ENCODE measurements at regions not wholly inside any gene's neighbourhood (a gene's known extent, or its start where the extent isn't known, plus 50 kb on each side); places are given as distances from the start of the nearest gene placed in this dataset.
"Not testable (repeated sequence)": the region's sequence is repeated elsewhere in the genome, so short reads cannot be mapped to it uniquely, and the experiment has no call there.

DNA sequence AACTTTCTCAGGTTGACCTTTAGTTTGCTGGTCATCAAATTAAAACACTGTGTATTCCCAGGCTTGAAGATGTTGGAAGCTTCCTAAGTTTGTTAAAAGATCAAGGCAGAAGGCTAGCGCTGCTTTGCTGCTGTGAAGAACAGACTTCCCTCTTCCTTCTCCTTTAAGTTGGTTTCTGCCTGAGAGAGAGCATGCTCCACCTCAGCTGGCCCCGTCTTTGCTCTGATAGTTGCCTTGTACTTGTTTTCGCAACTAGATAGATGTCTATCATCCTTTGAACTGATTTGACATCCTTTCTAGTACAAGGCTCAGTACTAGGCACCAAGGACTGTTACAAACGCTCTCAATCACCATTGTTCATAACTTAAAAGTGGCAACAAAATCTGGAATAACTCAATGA is 177.8 kb upstream of the MKLN1 start:
- ATAC-seq, result no peak

DNA sequence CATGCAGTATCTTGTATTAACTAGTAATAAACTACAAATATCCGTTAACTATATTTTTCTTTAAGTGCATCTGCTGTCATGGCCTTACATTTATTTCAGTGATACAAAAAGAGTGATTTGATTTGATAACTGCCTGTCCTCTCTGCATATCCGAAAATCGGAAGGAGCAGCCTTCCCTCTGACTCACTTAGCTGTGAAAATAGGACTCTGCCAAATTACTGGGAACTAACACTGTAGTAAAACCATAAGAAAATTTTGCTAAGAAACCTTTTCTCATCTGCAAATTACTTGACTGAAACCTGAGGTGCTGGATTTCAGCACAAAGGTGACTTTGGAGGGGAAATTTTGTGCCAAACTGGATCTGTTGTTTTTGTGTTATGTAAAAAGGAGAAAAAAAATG is 176.6 kb upstream of the MKLN1 start:
- ATAC-seq, result no peak

DNA sequence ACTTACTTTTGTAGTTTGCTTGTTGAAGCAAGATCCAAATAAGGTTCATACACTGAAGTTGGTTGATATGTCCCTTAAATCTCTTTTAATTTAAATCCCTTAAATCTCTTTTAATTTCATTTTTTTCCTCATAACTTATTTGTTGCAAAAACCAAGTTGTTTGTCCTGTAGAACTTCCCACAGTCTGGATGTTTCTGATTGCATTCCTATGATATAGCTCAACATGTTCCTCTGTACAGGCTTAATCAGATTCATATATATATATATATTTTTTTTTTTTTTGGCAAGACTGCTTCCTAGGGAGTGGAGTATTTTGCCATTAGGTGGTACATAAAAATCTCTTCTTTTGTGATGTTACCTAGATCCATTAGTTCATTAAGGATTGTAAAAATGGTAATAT is 174.9 kb upstream of the MKLN1 start:
- ATAC-seq, result no peak

DNA sequence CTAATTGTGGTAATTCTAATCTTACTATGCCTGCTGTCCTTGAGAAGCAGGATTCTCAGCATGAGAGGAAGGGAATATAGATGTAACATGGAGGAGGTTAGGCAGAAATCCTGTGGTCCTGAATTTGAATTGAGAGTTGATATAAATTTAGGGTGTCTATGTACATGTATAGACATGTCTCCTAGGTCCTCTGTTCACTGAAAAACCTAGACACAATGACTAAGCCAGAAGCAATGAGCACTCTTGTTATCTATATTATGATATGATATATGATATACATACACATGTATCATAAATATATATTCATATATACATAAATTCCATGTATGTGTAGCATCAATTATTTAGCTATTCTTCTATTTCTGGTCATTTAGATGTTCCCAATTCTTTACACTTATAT is 173.3 kb upstream of the MKLN1 start:
- no peak for ATAC-seq

DNA sequence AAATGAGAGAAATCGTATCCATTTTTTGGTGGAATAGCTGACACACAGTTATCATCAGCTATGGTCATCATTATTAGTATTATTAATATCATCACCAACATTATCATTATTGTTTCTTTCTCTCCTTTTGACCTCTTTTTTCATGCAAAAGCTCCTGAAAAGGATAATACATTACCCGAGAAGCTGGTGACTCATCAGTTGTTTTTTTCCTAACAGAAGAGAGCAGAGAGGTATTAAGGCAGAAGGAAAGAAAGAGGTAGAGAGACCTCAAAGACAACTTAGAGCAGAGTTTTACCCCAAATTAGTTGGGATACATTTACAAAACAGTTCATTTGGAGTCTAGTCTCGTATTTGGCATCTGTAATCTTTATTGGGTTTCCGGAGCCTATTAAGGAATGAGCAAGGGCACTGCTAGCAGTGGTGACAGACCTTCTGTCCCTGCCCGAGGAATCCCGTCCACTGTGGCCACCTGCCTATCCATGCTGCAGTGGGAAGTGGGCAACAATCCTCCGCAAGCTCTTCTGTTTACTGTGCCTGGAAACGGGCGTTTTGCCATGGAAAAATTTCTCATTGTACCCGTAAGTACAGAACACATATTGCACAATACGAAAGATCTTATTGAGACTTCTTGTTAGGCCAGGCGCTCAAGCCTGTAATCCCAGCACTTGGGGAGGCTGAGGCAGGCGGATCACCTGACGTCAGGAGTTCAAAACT is 170.0 kb upstream of the MKLN1 start:
- no peak for ATAC-seq

DNA sequence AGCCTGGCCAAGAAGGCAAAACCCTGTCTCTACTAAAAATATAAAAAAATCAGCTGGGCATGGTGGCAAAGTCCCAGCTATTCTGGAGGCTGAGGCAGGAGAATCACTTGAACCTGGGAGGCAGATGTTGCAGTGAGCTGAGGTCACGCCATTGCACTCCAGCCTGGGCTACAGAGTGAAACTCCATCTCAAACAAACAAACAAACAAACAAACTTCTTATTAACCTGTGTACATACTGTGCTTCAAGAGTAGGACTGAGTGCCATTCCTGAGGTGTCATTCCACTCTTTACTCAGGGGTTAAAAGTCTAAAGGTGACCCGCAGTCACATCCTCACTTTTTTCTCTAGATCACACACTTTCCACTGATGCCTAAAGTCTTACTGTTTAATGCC is 169.4 kb upstream of the MKLN1 start:
- ATAC-seq, result not testable (repeated sequence)

DNA sequence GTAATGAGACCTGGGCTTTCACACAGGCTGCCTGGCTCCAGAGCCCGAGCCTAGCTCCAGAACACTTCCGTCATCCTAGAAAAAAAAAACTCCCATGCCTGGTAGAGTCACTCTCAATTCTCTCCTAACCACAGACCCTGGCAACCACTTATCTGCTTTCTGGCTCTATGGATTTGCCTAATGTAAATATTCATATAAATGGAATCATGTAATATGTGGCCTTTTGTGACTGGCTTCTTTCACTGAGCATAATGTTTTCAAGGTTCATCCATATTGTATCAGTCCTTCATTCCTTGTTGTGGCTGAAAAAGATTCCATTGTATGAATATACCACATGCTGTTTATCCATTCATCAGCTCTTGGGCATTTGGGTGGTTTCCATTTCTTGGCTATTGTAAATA is 167.7 kb upstream of the MKLN1 start:
- ATAC-seq, result no peak

DNA sequence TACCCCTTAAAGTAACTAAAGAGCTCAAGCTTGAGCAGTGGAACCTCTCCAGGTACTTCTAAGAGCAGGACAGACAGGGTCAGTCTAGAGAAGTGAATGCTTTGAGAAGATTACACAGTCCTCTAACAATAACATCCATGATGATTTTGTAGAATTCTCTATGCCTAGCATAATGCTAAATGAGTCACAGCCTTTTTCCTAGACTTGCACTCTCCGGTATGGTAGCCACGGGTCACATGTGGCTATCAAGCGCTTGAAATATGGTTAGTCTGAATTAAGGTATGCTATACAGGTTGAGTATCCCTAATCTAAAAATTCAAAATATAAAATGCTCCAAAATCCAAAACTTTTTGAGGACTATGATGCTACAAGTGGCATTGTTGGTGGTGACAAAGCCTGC is 166.6 kb upstream of the MKLN1 start:
- no peak for ATAC-seq

DNA sequence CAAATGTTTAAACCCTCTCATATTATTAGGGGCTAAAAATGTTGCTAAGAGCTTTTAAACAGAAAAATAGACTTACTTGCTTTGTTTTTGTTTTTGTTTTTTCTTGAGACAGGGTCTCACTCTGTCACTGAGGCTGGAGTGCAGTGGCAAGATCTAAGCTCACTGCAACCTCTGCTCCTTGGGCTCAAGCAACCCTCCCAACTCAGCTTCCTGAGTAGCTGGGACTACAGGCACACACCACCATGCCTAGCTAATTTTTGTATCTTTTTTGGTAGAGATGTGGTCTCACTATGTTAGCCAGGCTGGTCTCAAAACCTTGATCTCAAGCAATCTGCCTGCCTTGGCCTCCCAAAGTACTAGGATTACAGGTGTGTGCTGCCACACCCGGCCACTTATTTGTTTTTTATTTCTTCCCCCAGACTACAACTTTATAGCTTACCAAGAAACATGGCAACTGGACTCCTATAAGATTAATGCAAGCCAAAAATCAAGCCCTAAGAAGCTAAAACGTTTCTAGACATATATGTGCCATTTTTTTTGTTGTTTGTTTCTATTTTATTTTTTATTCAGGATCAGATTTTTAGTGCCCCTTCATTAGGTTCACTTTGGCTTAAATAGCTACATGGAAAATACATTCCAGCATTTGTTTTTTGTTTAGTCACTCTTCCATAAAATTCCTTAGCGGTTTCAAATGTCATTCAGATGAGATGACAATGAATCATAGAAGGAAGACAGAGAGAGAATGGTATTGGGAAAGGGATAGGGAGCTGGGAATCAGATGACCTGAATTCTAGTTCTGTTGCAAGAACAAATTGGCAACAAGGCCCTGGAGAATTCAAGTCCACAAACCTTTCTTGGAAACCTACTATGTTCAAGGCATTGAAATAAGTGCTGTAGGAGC is 163.4 kb upstream of the MKLN1 start:
- no peak for ATAC-seq

DNA sequence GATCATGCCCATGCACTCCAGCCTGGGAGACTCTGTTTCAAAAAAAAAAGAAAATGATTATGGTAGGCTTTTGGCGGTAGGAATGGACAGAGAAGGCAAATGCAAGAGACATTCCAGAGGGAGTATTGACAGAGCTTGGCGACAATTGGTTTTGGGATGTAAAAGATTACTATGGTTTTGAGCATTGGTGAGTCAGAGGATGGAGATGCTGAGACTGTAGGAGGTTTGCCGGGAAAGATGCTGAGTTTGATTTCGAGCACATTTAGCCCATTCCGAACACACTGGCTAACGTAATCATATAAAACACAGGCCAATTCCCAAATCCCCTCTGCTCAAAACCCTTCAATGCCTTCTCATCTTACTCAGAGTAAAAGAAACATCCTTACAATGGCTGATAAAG is 161.6 kb upstream of the MKLN1 start:
- no peak for ATAC-seq

DNA sequence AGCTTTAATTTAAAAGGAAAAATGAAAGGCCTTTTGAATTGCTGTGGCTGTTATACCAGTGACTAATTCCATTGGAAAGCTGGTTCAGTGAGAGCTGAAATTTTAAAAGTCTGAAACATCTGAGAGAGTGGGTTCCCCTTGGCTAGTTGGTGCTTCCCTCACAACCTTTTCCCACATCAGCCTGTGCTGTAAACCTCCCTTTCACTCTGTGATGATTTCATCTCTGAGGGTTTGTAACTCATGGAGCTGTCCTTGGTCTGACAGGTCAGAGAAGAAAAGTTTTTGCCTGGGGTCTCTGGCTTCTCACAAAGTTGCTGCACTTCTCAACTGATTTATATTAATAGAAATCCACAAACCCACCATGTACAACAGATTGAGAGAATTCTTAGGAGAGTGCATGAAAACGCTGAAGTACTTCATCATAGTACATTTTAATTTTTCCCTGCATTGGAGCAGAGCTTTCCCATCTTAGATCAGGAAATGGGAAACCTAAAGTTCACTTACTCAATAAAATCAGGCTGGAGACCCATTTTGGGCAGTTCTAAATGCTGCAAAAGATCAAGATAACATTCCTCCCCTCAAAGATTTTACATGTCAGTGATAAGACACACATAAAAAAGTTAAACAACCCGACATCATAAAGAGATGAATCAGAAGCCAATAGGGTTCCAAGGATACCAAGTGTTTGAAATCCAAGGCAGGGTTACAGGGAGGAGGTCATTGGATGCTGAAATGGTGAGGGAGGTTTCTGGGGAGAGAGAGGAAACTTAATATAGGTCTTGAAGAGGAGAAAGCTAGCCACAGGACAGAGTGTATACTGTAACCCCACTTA is 157.0 kb upstream of the MKLN1 start:
- ATAC-seq, result no peak

DNA sequence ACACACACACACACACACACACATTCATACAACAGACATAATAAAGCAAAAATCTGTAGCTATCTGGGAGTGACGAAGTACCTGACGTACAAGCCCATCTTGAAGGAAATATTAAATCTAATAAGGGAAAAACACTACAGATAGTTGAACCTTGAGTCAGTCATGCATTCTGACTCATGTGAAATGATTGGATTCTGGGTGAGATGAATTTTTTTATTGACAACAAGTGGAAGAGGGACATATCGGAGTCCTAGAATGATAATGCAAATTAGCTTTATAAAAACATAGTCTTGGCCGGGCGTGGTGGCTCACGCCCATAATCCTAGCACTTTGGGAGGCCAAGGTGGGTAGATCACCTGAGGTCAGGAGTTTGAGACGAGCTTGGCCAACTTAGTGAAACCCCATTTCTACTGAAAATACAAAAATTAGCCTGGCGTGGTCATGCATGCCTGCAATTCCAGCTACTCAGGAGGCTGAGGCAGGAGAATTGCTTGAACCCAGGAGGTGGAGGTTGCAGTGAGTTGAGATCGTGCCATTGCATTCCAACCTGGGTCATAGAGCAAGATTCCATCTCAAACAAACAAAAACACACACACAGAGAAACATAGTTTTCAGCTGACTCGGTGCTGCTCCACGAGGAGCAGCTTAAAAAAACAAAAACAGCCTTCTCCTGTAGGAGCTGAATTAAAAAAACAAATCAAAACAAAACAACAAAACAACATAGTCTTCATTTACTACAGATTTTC is 154.4 kb upstream of the MKLN1 start:
- ATAC-seq, result no peak

DNA sequence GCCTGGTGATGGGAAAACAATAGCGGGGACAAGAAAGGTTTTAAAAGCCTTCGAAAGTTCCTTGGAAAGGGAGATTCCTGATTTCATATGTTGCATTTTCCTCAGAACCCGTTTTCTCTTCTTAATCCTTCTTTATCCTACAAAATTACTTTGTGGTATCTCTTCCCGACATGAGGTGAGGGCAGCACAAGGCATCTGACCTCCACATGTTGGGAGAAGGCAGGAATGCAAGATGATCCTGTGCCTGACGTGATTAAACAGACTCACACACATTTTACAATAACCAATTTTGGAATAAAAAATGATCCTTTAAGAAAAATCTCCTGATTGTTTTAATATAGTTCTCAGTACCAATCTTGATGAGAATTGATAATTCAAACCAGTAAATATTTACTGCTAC is 153.3 kb upstream of the MKLN1 start:
- no peak for ATAC-seq

DNA sequence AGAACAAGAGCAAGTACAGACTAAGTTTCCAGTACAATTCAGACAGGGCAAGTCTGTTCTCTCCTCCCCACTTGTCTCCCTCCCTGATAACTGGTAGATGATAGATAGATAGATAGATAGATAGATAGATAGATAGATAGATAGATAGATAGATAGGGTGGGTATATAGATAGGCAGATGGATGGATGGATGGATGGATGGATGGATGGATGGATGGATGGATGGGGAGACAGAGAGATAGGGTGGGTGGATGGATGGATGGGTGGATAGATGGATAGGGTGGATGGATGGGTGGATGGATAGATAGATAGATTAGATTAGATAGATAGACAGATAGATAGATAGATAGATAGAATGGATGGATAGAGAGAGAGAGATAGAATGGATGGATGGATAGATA is 152.8 kb upstream of the MKLN1 start:
- ATAC-seq, result no peak

DNA sequence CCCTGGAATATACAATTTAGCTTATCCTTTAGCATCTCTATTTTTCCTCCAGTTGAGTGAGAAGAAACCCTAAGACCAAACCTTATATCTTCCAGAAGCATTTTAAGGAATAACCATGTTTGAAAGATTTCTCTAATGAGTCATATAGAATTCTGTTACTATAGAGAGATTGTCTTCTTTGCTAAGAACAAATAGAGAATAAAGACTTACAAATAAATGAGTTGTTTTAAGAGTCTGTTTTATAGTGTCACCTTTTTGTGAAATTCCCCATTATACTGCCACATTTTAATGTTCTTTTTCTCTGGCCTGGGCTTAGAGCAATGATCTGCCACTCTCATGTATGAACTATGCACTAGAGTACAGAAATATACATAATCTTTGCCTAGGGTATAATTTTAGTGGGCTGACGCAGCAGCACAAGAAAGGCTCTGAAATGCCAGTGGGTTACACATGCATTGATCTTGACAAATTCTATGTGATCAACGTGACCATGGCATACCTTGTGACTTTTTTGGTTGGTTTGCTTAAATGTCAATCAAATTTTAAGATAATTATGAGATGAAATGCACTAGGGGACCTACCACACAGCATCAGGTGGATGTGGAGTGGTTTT is 145.1 kb upstream of the MKLN1 start:
- ATAC-seq, result no peak

DNA sequence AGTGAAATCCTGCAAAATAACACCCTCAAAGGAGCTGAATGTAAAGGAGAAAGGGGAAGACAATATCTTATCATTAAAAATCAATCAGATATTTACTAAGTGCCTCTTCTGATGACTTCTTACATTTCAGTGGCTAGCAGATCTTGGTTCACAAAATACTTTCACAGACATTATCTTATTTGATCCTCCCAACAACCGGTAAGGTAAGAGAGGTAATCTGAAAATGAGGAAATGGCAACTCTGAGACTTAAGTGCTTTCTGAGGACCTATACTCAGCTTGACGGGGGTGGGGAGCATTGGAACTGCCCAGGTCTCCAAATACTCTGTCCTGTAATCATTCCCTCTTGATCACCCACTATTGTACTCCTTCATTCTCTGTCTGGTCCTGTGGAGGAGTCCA is 144.6 kb upstream of the MKLN1 start:
- no peak for ATAC-seq

DNA sequence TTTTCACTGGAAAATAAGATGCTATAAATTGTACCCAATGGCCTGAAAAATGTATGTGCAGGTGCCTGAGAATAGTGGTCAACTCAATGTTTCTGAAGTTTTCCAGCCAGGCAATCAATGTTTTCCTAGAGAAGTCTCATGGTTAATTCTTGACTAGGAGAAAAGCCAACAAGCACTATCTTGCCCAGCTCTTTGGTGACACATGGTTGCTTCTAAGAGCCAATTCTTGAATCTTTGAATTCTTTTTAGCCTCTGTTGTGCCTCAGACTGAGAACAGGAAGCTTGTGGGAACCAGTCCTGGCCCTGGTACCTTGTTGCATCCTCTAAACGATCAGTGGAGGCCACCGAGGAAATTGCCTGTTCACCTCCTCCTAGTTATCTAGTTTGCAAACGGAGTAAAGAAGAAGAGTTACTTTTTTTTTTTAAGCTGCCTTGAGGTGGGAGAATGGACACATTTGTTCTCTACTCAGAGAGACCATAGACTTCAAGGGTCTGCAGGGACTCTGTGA is 144.0 kb upstream of the MKLN1 start:
- no peak for ATAC-seq

DNA sequence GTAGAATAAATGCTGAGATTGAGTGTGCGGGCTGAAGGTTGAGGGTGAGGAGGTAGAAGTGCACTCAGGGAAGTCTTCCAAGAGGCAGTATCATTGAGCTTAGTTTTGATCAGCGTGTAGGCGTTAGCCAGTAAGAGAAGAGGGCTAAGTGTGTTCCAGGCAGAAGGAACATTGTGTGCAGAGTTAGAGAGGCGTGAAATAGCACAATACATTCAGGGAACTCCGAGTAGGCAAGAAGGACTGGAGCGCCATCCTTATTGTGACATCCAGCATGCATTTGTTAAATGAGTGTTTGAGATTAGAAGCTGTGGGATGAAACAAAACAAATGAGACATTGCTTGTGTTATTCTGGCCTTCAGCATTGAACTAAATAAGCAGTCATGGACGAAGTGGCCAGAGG is 140.9 kb upstream of the MKLN1 start:
- no peak for ATAC-seq

DNA sequence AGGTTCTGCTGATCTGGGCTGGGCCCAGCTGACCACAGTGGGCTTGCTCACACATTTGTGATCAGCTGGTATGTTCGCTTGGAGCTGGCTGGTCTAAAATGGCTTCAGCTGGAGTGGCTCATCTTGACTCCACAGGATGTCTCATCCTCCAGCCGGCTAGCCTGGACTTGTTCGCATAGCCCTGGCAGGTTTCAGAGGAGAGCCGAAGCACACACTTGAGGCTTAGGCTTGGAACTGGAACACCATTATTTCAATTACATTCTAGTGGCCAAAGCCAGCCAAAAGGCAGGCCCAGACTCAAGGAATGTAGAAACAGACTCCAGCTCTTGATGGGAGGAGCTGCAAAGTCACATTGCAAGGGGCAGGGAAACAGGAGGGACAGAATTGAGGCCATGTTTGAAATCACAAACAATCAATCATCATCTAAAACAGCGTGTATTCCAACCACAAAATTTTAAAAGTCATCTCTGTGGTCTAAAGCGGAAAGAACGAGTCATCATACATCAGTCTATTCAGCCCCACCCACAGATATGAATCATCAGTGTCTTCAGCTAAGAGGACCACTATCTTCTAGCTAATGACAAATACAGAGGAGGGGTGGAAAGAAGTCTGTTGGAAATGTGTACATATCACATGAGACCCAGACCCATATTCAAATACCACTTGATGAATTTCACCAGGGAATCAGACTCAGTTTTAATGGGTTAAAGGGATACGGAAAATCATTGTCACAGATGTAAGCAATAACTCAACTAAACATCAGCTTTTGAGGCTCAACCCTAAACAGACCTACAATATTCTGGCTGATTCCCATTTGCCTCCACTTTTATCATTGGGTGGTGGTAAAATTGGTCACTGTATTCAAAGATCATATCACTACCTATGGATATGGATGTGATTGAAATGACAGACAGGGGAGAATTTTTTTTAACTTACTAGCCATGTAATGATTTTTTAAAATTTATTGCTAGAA is 139.0 kb upstream of the MKLN1 start:
- peak; percentile 90 to 92 for ATAC-seq

DNA sequence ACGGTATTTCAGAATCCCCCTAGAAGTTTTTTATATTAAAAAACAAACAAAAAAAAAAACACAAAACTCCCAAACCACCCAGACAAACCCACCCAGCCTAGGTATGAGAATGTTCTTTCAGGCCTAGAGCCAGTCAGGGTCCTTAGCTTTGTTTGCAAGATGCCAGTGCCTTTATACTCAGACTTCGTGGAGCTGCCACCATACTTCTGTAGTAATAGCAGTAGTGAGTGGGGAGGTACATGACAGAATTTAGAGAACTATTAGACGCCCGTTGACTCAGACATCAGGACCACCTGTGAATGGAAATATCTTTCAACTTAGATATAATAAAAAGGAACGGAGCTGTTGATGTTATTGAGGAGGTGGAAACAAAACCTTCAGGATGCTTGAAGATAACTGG is 138.2 kb upstream of the MKLN1 start:
- ATAC-seq, result peak; percentile 57 to 60

DNA sequence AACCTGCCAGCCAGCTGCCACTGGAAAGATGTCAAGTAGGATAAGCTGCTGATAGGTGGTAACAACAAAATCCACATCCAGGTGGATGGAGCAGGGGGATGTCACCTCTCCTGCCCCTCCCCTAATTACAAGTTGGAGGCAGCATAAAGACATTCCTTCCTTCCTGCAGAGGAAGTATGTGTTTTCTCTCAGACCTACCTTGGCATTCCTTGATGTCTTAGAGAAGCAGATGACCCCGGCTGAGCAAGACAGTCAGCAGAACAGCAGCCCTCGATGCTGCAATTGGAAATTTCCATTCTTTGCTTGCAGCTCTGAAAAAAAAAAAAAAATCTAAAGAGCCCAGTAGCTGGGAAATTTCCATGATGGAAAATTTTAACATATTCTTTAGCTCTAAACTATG is 137.5 kb upstream of the MKLN1 start:
- no peak for ATAC-seq
